HepG2 (cell line): ENCODE measurements at regions not wholly inside any gene's neighbourhood (a gene's known extent, or its start where the extent isn't known, plus 50 kb on each side); places are given as distances from the start of the nearest gene placed in this dataset.

Experiments used
- ARID4A ChIP-seq: sonication (generic); formaldehyde crosslinking; IDR thresholded peaks from 2 replicates; pipeline ENCODE4 v1.5.0; 2020; ENCODE audit warnings: mild to moderate bottlenecking, missing genetic modification reagents, borderline replicate concordance
- BCL6 ChIP-seq: IDR thresholded peaks from 2 replicates; pipeline ENCODE4 v1.6.1; 2016; ENCODE audit warnings: missing genetic modification reagents, missing compliant biosample characterization
- DPF2 ChIP-seq: sonication (generic); formaldehyde crosslinking; IDR thresholded peaks from 2 replicates; pipeline ENCODE4 v1.4.0; 2020; ENCODE audit warnings: mild to moderate bottlenecking, low read depth, missing genetic modification reagents, borderline replicate concordance
- ELF3 ChIP-seq: IDR thresholded peaks from 2 replicates; pipeline ENCODE4 v1.6.1; 2016; ENCODE audit warnings: missing genetic modification reagents, missing compliant biosample characterization
- EP300 ChIP-seq, 3 experiments: sonication (generic) in 1 of 3; formaldehyde crosslinking in 1 of 3; IDR thresholded peaks; 2 replicates each; pipeline versions ENCODE4 v1.5.1 to v1.6.1; 2011 to 2020; ENCODE audit warnings: low read depth in 2 of 3, low read length in 2 of 3, borderline replicate concordance in 1 of 3, improper control_type of control experiment in 1 of 3, mild to moderate bottlenecking in 1 of 3, missing genetic modification reagents in 1 of 3, moderate library complexity in 1 of 3
- ETV5 ChIP-seq: IDR thresholded peaks from 2 replicates; pipeline ENCODE4 v1.6.1; 2018; ENCODE audit warnings: missing biosample characterization, missing genetic modification reagents, inconsistent platforms, borderline replicate concordance
- FOSL2 ChIP-seq: sonication (generic); formaldehyde crosslinking; IDR thresholded peaks from 2 replicates; pipeline ENCODE4 v1.4.0; 2020; ENCODE audit warnings: missing genetic modification reagents
- GABPB1 ChIP-seq: IDR thresholded peaks from 2 replicates; pipeline ENCODE4 v1.6.1; 2016; ENCODE audit warnings: mild to moderate bottlenecking, missing genetic modification reagents, moderate library complexity, missing compliant biosample characterization
- MBNL3 ChIP-seq: fragments of 250-450 bp; sonication (Bioruptor Pico); conservative IDR thresholded peaks from 2 replicates; pipeline ENCODE4 v1.8.0; 2022; ENCODE audit warnings: mild to moderate bottlenecking, inconsistent platforms
- MYC ChIP-seq: sonication (generic); formaldehyde crosslinking; IDR thresholded peaks from 2 replicates; pipeline ENCODE4 v1.9.0; 2021; ENCODE audit warnings: missing genetic modification reagents, borderline replicate concordance
- PAXIP1 ChIP-seq: sonication (generic); formaldehyde crosslinking; conservative IDR thresholded peaks from 2 replicates; pipeline ENCODE4 v1.4.0; 2020; ENCODE audit warnings: mild to moderate bottlenecking, missing genetic modification reagents, moderate library complexity
- SKIL ChIP-seq: sonication (generic); formaldehyde crosslinking; IDR thresholded peaks from 2 replicates; pipeline ENCODE4 v1.8.0; 2022; ENCODE audit warnings: missing genetic modification reagents, mild to moderate bottlenecking, moderate library complexity, borderline replicate concordance
- TCF7 ChIP-seq: sonication (generic); IDR thresholded peaks from 2 replicates; pipeline ENCODE4 v1.6.1; 2016; ENCODE audit warnings: antibody characterized with exemption, low read depth
- TEAD3 ChIP-seq: optimal IDR thresholded peaks from 2 replicates; pipeline ENCODE3; 2016; ENCODE audit warnings: borderline replicate concordance
- TFAP4 ChIP-seq: sonication (generic); IDR thresholded peaks from 2 replicates; pipeline ENCODE4 v1.6.1; 2016; ENCODE audit warnings: low read depth, borderline replicate concordance
- ZMYM2 ChIP-seq: sonication (generic); formaldehyde crosslinking; IDR thresholded peaks from 2 replicates; pipeline ENCODE4 v1.8.0; 2022; ENCODE audit warnings: mild to moderate bottlenecking, missing genetic modification reagents
- ZNF724P ChIP-seq: sonication (generic); formaldehyde crosslinking; IDR thresholded peaks from 2 replicates; pipeline ENCODE4 v1.8.0; 2022; ENCODE audit warnings: missing genetic modification reagents, borderline replicate concordance
- ZNF781 ChIP-seq: sonication (generic); formaldehyde crosslinking; IDR thresholded peaks from 2 replicates; pipeline ENCODE4 v1.5.1; 2020; ENCODE audit warnings: borderline replicate concordance, mild to moderate bottlenecking, missing genetic modification reagents; ENCODE audit errors: not compliant biosample characterization

GRCh38 chr6:1197309-1197708 is 114.6 kb upstream of the FOXQ1 start (continued):
- TF ChIP-seq MYC (CRISPR knock-in tag) (no peak), TFAP4 (0 out of 2 replicates have a peak, but pooled peaks have one; percentile 10), EP300 (IDR thresholded peaks at IDR 0.05; ENCODE audit: low read depth in 2 of 2, low read length in 2 of 2) (peak in 1 of 2 experiments; percentile 56; a peak in 1 of 4 replicates), EP300 (CRISPR knock-in tag; IDR thresholded peaks at IDR 0.05; ENCODE audit: borderline replicate concordance) (no peak), ZMYM2 (CRISPR knock-in tag) (no peak), BCL6 (CRISPR knock-in tag) (peak; percentile 76), ZNF781 (CRISPR knock-in tag) (no peak), ARID4A (CRISPR knock-in tag) (no peak), PAXIP1 (CRISPR knock-in tag) (peak; percentile 28; the same call in 1 of the 2 replicates), GABPB1 (no peak), SKIL (CRISPR knock-in tag) (peak; percentile 50; the same call in 1 of the 2 replicates), TCF7 (peak; percentile 67; the same call in 1 of the 2 replicates), DPF2 (CRISPR knock-in tag) (0 out of 2 replicates have a peak, but pooled peaks have one; percentile 43), ETV5 (peak; percentile 79; the same call in 1 of the 2 replicates), MBNL3 (CRISPR knock-in tag) (no peak), FOSL2 (peak; percentile 23; the same call in 1 of the 2 replicates), TEAD3 (peak; percentile 39), ZNF724P (CRISPR knock-in tag) (no peak), ELF3 (peak; percentile 91)
